ENCODE measurements at regions not wholly inside any gene's neighbourhood (a gene's known extent, or its start where the extent isn't known, plus 50 kb on each side); places are given as distances from the start of the nearest gene placed in this dataset.

DNA sequence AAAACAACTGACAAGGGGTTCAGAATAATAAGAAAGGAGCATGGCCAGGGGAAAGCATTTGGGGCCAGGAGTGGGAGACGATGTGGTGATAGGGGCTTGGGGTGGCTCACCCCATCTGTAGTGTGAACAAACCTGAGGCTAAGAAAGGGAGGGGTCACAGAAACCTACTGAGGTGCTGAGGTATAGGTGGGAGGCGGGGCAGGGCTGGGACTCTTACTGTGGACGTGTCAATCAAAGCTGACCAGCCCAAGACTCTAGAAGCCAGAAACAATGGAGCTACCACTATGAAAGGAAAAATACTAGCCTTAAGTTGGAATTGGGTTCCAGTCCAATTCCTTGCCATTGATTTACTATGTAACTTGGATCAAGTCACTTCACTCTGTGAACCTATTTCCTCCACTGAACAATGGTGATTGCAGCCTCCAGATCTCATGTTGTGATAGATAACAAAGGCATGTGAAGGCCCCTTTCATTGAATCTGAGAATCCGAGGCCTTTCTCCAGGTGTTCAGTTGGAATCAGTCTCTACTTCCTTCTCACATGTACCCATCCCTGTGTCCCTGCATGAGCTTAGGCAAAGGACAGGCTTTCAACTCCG, 260.9 kb upstream of the HES1 start:
- TF ChIP-seq RAD21 (conservative IDR thresholded peaks at IDR 0.05) (no peak), SMC3 (conservative IDR thresholded peaks at IDR 0.05; ENCODE audit: poor library complexity) (no peak), POLR2AphosphoS5 (IDR thresholded peaks at IDR 0.05) (no peak)
- TF ChIP-seq, protein P1, sequence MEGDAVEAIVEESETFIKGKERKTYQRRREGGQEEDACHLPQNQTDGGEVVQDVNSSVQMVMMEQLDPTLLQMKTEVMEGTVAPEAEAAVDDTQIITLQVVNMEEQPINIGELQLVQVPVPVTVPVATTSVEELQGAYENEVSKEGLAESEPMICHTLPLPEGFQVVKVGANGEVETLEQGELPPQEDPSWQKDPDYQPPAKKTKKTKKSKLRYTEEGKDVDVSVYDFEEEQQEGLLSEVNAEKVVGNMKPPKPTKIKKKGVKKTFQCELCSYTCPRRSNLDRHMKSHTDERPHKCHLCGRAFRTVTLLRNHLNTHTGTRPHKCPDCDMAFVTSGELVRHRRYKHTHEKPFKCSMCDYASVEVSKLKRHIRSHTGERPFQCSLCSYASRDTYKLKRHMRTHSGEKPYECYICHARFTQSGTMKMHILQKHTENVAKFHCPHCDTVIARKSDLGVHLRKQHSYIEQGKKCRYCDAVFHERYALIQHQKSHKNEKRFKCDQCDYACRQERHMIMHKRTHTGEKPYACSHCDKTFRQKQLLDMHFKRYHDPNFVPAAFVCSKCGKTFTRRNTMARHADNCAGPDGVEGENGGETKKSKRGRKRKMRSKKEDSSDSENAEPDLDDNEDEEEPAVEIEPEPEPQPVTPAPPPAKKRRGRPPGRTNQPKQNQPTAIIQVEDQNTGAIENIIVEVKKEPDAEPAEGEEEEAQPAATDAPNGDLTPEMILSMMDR (IDR thresholded peaks at IDR 0.05; ENCODE audit: poor library complexity, severe bottlenecking), result no peak

Data from neural cell (in vitro differentiated cells).